Upper lobe of left lung (tissue), 4 donors: ENCODE measurements at regions not wholly inside any gene's neighbourhood (a gene's known extent, or its start where the extent isn't known, plus 50 kb on each side); places are given as distances from the start of the nearest gene placed in this dataset.

Source experiments
- CTCF ChIP-seq, 6 experiments: fragments of 450-650 bp in 4 of 6; fragments of 200-600 bp in 2 of 6; sonication (generic) in 2 of 6; IDR thresholded peaks; one replicate each; pipeline ENCODE4 v1.5.1; 2016 to 2019; ENCODE audit warnings: antibody characterized with exemption in 6 of 6
- POLR2A ChIP-seq, 4 donors: fragments of 450-650 bp; IDR thresholded peaks; one replicate each; pipeline ENCODE4 v1.5.1; 2016 to 2017; ENCODE audit warnings: antibody characterized with exemption in 4 of 4, mild to moderate bottlenecking in 2 of 4

- TF ChIP-seq POLR2A (IDR thresholded peaks at IDR 0.05): no peak
- TF ChIP-seq CTCF (IDR thresholded peaks at IDR 0.05): no peak
Measured at GRCh38 chr6:27778625-27779417, 133.4 kb downstream of the OR2B2 start.
